ENCODE measurements at regions not wholly inside any gene's neighbourhood (a gene's known extent, or its start where the extent isn't known, plus 50 kb on each side); places are given as distances from the start of the nearest gene placed in this dataset.

GRCh38 chr11:26131406-26131805, 200.5 kb upstream of the ANO3 start:
- no TSS peak for BruUV-seq (replicated peaks)
- intact Hi-C loops (cut with micrococcal nuclease; ENCODE audit: unreplicated experiment): loop anchor here (5.0 kb wide), 1 partner anchor 149 kb away; no protein-coding TSS in a partner anchor
- CTCF ChIA-PET: no interaction called here

DNA sequence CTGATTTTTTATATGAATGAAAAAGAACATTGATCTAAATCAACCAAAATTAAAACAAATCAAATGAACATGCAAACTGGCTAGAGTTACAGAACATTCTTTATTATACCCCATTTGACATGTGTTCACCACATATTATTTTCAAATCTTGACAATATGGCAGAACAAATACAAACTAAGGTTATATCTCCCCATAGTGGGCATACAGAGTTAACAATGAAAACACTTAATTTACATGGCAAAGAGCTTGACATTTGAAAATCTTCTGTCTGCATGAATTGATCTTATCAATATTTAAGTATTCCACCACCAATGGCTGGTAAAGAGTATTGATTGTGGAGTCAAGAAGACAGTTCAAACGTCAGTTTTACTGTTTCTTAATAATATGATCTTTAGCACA, 197.9 kb upstream of the ANO3 start:
- in situ Hi-C loops (cut with HindIII; ENCODE audit: low pct_unique_long_range_greater_than_20kb, low sequenced_read_pairs) (no loop called here), intact Hi-C loops (cut with micrococcal nuclease; ENCODE audit: unreplicated experiment) (loop anchor here (5.0 kb wide), 1 partner anchor 152 kb away; no protein-coding TSS in a partner anchor)
- no peak for DNase-seq (ENCODE audit: low read depth, low spot score)
- Histone ChIP-seq H3K36me3 (ENCODE audit: control insufficient read depth, insufficient read depth, low read length) (no peaks in the 10 kb centered on the region), H3K9me3 (ENCODE audit: control insufficient read depth, insufficient read depth, low read depth, low read length) (no peaks in the 10 kb centered on the region), H3K4me1 (ENCODE audit: control insufficient read depth, insufficient read depth, low read length) (no peaks in the 10 kb centered on the region), H3K27ac (ENCODE audit: low read length) (no peak overlapping the region), H3K4me3 (ENCODE audit: low read depth in 2 of 2, low read length in 2 of 2) (no peak overlapping the region), H3K27me3 (ENCODE audit: control insufficient read depth, insufficient read depth, low read length) (no peaks in the 10 kb centered on the region)
- TF ChIP-seq TCF7L2 (IDR thresholded peaks at IDR 0.05; ENCODE audit: low read depth, low read length) (no peak), SIN3A (IDR thresholded peaks at IDR 0.05; ENCODE audit: borderline replicate concordance, insufficient read depth, low read depth, low read length) (no peak), CTCF (IDR thresholded peaks at IDR 0.05) (no peak), POLR2AphosphoS5 (IDR thresholded peaks at IDR 0.05; ENCODE audit: low read depth, low read length) (no peak), REST (IDR thresholded peaks at IDR 0.05; ENCODE audit: insufficient read depth in 1 of 2, low read depth in 2 of 2, low read length in 1 of 2) (no peak)
- ATAC-seq: no peak
- POLR2A ChIA-PET: no interaction called here
- no TSS peak for BruUV-seq (replicated peaks)
- CTCF ChIA-PET: no interaction called here

More at GRCh38 chr11:26131406-26131805, 200.5 kb upstream of the ANO3 start:
- in situ Hi-C loops (cut with HindIII; ENCODE audit: low pct_unique_long_range_greater_than_20kb, low sequenced_read_pairs): no loop called here
- Histone ChIP-seq H3K4me3 (ENCODE audit: low read depth in 2 of 2, low read length in 2 of 2) (no peak overlapping the region), H3K36me3 (ENCODE audit: control insufficient read depth, insufficient read depth, low read length) (no peaks in the 10 kb centered on the region), H3K9me3 (ENCODE audit: control insufficient read depth, insufficient read depth, low read depth, low read length) (no peaks in the 10 kb centered on the region), H3K27me3 (ENCODE audit: control insufficient read depth, insufficient read depth, low read length) (no peaks in the 10 kb centered on the region), H3K27ac (ENCODE audit: low read length) (no peak overlapping the region), H3K4me1 (ENCODE audit: control insufficient read depth, insufficient read depth, low read length) (no peaks in the 10 kb centered on the region)
- DNase-seq (ENCODE audit: low read depth, low spot score): no peak
- TF ChIP-seq SIN3A (IDR thresholded peaks at IDR 0.05; ENCODE audit: borderline replicate concordance, insufficient read depth, low read depth, low read length) (no peak), TCF7L2 (IDR thresholded peaks at IDR 0.05; ENCODE audit: low read depth, low read length) (no peak), CTCF (IDR thresholded peaks at IDR 0.05) (no peak), REST (IDR thresholded peaks at IDR 0.05; ENCODE audit: insufficient read depth in 1 of 2, low read depth in 2 of 2, low read length in 1 of 2) (no peak), POLR2AphosphoS5 (IDR thresholded peaks at IDR 0.05; ENCODE audit: low read depth, low read length) (no peak)
- POLR2A ChIA-PET: no interaction called here
- ATAC-seq: no peak
